ENCODE measurements at regions not wholly inside any gene's neighbourhood (a gene's known extent, or its start where the extent isn't known, plus 50 kb on each side); places are given as distances from the start of the nearest gene placed in this dataset.

- Mint-ChIP-seq H3K4me3 (no peak overlapping the region), H3K27ac (no peak overlapping the region), H3K9me3 (no peaks in the 10 kb centered on the region), H3K27me3 (no peaks in the 10 kb centered on the region), H3K36me3 (ENCODE audit: low read depth) (no peaks in the 10 kb centered on the region), H3K4me1 (ENCODE audit: low read depth) (no peaks in the 10 kb centered on the region)
- TF ChIP-seq CTCF (IDR thresholded peaks at IDR 0.05): no peak
- intact Hi-C loops (cut with micrococcal nuclease): no loop called here
- POLR2A ChIA-PET: no interaction called here
- no peak for ATAC-seq
- CTCF ChIA-PET: no interaction called here
- DNase-seq: no peak
These were observed 155.6 kb downstream of the SLC6A15 start for GRCh38 chr12:84756961-84757360.

GRCh38 chr12:84745127-84745526, 167.5 kb downstream of the SLC6A15 start:
- DNase-seq (no peak), ATAC-seq (no peak)
- no peak for TF ChIP-seq CTCF (IDR thresholded peaks at IDR 0.05)
- H3K9me3 Mint-ChIP-seq: no peaks in the 10 kb centered on the region
- H3K27me3 Mint-ChIP-seq: no peaks in the 10 kb centered on the region
- intact Hi-C loops (cut with micrococcal nuclease): no loop called here
- no peaks in the 10 kb centered on the region for H3K36me3 Mint-ChIP-seq (ENCODE audit: low read depth)
- H3K27ac Mint-ChIP-seq: no peak overlapping the region
- no peaks in the 10 kb centered on the region for H3K4me1 Mint-ChIP-seq (ENCODE audit: low read depth)
- no peak overlapping the region for H3K4me3 Mint-ChIP-seq
- ChIA-PET CTCF (no interaction called here), POLR2A (no interaction called here)

GRCh38 chr12:84741692-84742091, 170.9 kb downstream of the SLC6A15 start:
- POLR2A ChIA-PET: no interaction called here
- intact Hi-C loops (cut with micrococcal nuclease): no loop called here
- Mint-ChIP-seq H3K4me3 (no peak overlapping the region), H3K4me1 (ENCODE audit: low read depth) (no peaks in the 10 kb centered on the region), H3K9me3 (no peaks in the 10 kb centered on the region), H3K27me3 (no peaks in the 10 kb centered on the region), H3K36me3 (ENCODE audit: low read depth) (no peaks in the 10 kb centered on the region), H3K27ac (no peak overlapping the region)
- DNase-seq (no peak), ATAC-seq (no peak)
- CTCF ChIA-PET: no interaction called here
- TF ChIP-seq CTCF (IDR thresholded peaks at IDR 0.05): no peak

- POLR2A ChIA-PET: no interaction called here
- no peak overlapping the region for H3K27ac Mint-ChIP-seq
- DNase-seq: no peak
- no peaks in the 10 kb centered on the region for H3K4me1 Mint-ChIP-seq (ENCODE audit: low read depth)
- no peak for TF ChIP-seq CTCF (IDR thresholded peaks at IDR 0.05)
- no peaks in the 10 kb centered on the region for H3K9me3 Mint-ChIP-seq
- intact Hi-C loops (cut with micrococcal nuclease): no loop called here
- CTCF ChIA-PET: no interaction called here
- H3K27me3 Mint-ChIP-seq: no peaks in the 10 kb centered on the region
- H3K4me3 Mint-ChIP-seq: no peak overlapping the region
- H3K36me3 Mint-ChIP-seq (ENCODE audit: low read depth): no peaks in the 10 kb centered on the region
- ATAC-seq: no peak
These were observed 171.6 kb downstream of the SLC6A15 start for GRCh38 chr12:84741031-84741430.

- Mint-ChIP-seq H3K27me3 (no peaks in the 10 kb centered on the region), H3K27ac (no peak overlapping the region), H3K9me3 (no peaks in the 10 kb centered on the region), H3K4me3 (no peak overlapping the region), H3K36me3 (ENCODE audit: low read depth) (no peaks in the 10 kb centered on the region), H3K4me1 (ENCODE audit: low read depth) (no peaks in the 10 kb centered on the region)
- DNase-seq (no peak), ATAC-seq (no peak)
- intact Hi-C loops (cut with micrococcal nuclease): no loop called here
- POLR2A ChIA-PET: no interaction called here
- CTCF ChIA-PET: no interaction called here
- no peak for TF ChIP-seq CTCF (IDR thresholded peaks at IDR 0.05)
These were observed 172.0 kb downstream of the SLC6A15 start for GRCh38 chr12:84740602-84741001.

Data from activated CD8-positive, alpha-beta T cell treated with anti-CD3 and anti-CD28 coated beads for 36 hours (primary cell).